ENCODE measurements at regions not wholly inside any gene's neighbourhood (a gene's known extent, or its start where the extent isn't known, plus 50 kb on each side); places are given as distances from the start of the nearest gene placed in this dataset.

GRCh38 chr15:87799428-87799827 is 457.1 kb downstream of the NTRK3 start:
- Histone ChIP-seq H3K4me2 (ENCODE audit: insufficient read depth, low read length) (no peak overlapping the region), H3K4me1 (ENCODE audit: insufficient read depth, low read length) (no peaks in the 10 kb centered on the region), H3K27me3 (ENCODE audit: insufficient read depth, low read length, poor library complexity) (no peaks in the 10 kb centered on the region), H3K36me3 (ENCODE audit: insufficient read depth, low read length) (no peaks in the 10 kb centered on the region), H4K20me1 (ENCODE audit: insufficient read depth, low read length) (no peaks in the 10 kb centered on the region), H3K9ac (ENCODE audit: low read depth, low read length) (no peak overlapping the region), H3K4me3 (ENCODE audit: low read depth in 1 of 2, low read length in 2 of 2) (no peak overlapping the region), H3K9me3 (ENCODE audit: insufficient read depth, low read length, severe bottlenecking) (no peaks in the 10 kb centered on the region), H3K27ac (ENCODE audit: low read length) (no peak overlapping the region), H2AFZ (ENCODE audit: low read depth, low read length) (no peak overlapping the region), H3K79me2 (ENCODE audit: insufficient read depth, low read length) (no peaks in the 10 kb centered on the region)
- ATAC-seq (ENCODE audit: insufficient read depth, low read depth) (no peak), DNase-seq (no peak)
- TF ChIP-seq EZH2 (IDR thresholded peaks at IDR 0.05; ENCODE audit: borderline replicate concordance, low read depth, low read length, severe bottlenecking): no peak

- no peaks in the 10 kb centered on the region for H4K20me1 ChIP-seq (ENCODE audit: insufficient read depth, low read length)
- no peaks in the 10 kb centered on the region for H3K79me2 ChIP-seq (ENCODE audit: insufficient read depth, low read length)
- no peak overlapping the region for H3K4me2 ChIP-seq (ENCODE audit: insufficient read depth, low read length)
- no peak overlapping the region for H3K4me3 ChIP-seq (ENCODE audit: low read depth in 1 of 2, low read length in 2 of 2)
- no peaks in the 10 kb centered on the region for H3K27me3 ChIP-seq (ENCODE audit: insufficient read depth, low read length, poor library complexity)
- ATAC-seq (ENCODE audit: insufficient read depth, low read depth) (no peak), DNase-seq (no peak)
- TF ChIP-seq, protein P1, sequence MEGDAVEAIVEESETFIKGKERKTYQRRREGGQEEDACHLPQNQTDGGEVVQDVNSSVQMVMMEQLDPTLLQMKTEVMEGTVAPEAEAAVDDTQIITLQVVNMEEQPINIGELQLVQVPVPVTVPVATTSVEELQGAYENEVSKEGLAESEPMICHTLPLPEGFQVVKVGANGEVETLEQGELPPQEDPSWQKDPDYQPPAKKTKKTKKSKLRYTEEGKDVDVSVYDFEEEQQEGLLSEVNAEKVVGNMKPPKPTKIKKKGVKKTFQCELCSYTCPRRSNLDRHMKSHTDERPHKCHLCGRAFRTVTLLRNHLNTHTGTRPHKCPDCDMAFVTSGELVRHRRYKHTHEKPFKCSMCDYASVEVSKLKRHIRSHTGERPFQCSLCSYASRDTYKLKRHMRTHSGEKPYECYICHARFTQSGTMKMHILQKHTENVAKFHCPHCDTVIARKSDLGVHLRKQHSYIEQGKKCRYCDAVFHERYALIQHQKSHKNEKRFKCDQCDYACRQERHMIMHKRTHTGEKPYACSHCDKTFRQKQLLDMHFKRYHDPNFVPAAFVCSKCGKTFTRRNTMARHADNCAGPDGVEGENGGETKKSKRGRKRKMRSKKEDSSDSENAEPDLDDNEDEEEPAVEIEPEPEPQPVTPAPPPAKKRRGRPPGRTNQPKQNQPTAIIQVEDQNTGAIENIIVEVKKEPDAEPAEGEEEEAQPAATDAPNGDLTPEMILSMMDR (IDR thresholded peaks at IDR 0.05; ENCODE audit: borderline replicate concordance, extremely low read depth, low read length, poor library complexity, severe bottlenecking): no peak
- no peak for TF ChIP-seq EZH2 (IDR thresholded peaks at IDR 0.05; ENCODE audit: borderline replicate concordance, low read depth, low read length, severe bottlenecking)
- no peak overlapping the region for H3K27ac ChIP-seq (ENCODE audit: low read length)
- no peaks in the 10 kb centered on the region for H3K36me3 ChIP-seq (ENCODE audit: insufficient read depth, low read length)
- H3K4me1 ChIP-seq (ENCODE audit: insufficient read depth, low read length): no peaks in the 10 kb centered on the region
- H2AFZ ChIP-seq (ENCODE audit: low read depth, low read length): no peak overlapping the region
- no peak overlapping the region for H3K9ac ChIP-seq (ENCODE audit: low read depth, low read length)
- no peaks in the 10 kb centered on the region for H3K9me3 ChIP-seq (ENCODE audit: insufficient read depth, low read length, severe bottlenecking)
Measured at GRCh38 chr15:87793725-87794124, 462.8 kb downstream of the NTRK3 start.

DNA sequence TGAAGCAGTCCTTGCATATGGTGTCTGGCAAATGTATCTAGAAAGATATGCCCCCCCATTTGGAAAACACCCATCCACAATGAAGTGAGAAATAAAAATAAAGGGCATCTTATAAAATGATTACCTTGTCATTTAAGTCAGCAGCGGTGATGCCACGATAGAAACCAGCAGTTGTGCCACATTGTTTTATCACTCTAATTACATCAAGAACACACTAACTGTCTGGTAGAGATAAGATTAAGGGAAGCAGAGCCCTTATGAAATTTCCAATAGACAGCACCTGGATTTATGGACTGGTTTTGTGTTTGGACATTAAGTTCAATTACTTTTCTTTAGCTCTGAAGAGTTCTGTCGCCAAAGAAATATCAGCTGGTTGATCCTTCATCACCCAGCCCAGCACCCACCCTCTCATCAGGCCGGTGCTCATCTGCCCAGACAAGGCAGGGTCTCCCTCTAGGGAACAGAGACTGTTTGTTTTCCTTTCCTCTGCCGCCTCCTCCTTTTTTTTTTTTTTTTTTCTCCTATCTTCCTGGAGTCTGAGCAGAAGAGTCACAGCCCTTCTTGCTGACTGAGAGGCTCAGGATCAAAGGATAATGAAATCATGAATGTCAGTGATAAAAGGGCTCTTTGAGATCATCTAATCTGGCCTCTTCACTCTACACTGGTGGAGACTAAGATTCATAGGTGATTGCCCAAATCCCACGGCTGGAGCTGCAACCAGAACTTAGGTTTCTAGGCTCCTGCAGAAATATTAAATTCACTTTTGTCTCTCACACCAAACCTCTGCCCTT is 464.1 kb downstream of the NTRK3 start:
- Histone ChIP-seq H4K20me1 (ENCODE audit: insufficient read depth, low read length) (no peaks in the 10 kb centered on the region), H2AFZ (ENCODE audit: low read depth, low read length) (no peak overlapping the region), H3K4me3 (ENCODE audit: low read depth in 1 of 2, low read length in 2 of 2) (no peak overlapping the region), H3K79me2 (ENCODE audit: insufficient read depth, low read length) (no peaks in the 10 kb centered on the region), H3K36me3 (ENCODE audit: insufficient read depth, low read length) (no peaks in the 10 kb centered on the region), H3K9me3 (ENCODE audit: insufficient read depth, low read length, severe bottlenecking) (no peaks in the 10 kb centered on the region), H3K27me3 (ENCODE audit: insufficient read depth, low read length, poor library complexity) (no peaks in the 10 kb centered on the region), H3K27ac (ENCODE audit: low read length) (no peak overlapping the region), H3K9ac (ENCODE audit: low read depth, low read length) (no peak overlapping the region), H3K4me1 (ENCODE audit: insufficient read depth, low read length) (no peaks in the 10 kb centered on the region), H3K4me2 (ENCODE audit: insufficient read depth, low read length) (no peak overlapping the region)
- DNase-seq (no peak), ATAC-seq (ENCODE audit: insufficient read depth, low read depth) (no peak)
- TF ChIP-seq, protein P1 (IDR thresholded peaks at IDR 0.05; ENCODE audit: borderline replicate concordance, extremely low read depth, low read length, poor library complexity, severe bottlenecking): no peak
- no peak for TF ChIP-seq EZH2 (IDR thresholded peaks at IDR 0.05; ENCODE audit: borderline replicate concordance, low read depth, low read length, severe bottlenecking)

GRCh38 chr15:87781959-87782625 is 474.4 kb downstream of the NTRK3 start:
- no peaks in the 10 kb centered on the region for H3K36me3 ChIP-seq (ENCODE audit: insufficient read depth, low read length)
- H3K27ac ChIP-seq (ENCODE audit: low read length): no peak overlapping the region
- H3K4me3 ChIP-seq (ENCODE audit: low read depth in 1 of 2, low read length in 2 of 2): no peak overlapping the region
- ATAC-seq (ENCODE audit: insufficient read depth, low read depth) (no peak), DNase-seq (no peak)
- no peaks in the 10 kb centered on the region for H3K4me1 ChIP-seq (ENCODE audit: insufficient read depth, low read length)
- H3K79me2 ChIP-seq (ENCODE audit: insufficient read depth, low read length): no peaks in the 10 kb centered on the region
- no peak overlapping the region for H3K4me2 ChIP-seq (ENCODE audit: insufficient read depth, low read length)
- H3K9me3 ChIP-seq (ENCODE audit: insufficient read depth, low read length, severe bottlenecking): no peaks in the 10 kb centered on the region
- no peak overlapping the region for H3K9ac ChIP-seq (ENCODE audit: low read depth, low read length)
- H4K20me1 ChIP-seq (ENCODE audit: insufficient read depth, low read length): no peaks in the 10 kb centered on the region
- TF ChIP-seq, protein P1 (IDR thresholded peaks at IDR 0.05; ENCODE audit: borderline replicate concordance, extremely low read depth, low read length, poor library complexity, severe bottlenecking): no peak
- no peak for TF ChIP-seq EZH2 (IDR thresholded peaks at IDR 0.05; ENCODE audit: borderline replicate concordance, low read depth, low read length, severe bottlenecking)
- no peak overlapping the region for H2AFZ ChIP-seq (ENCODE audit: low read depth, low read length)
- H3K27me3 ChIP-seq (ENCODE audit: insufficient read depth, low read length, poor library complexity): no peaks in the 10 kb centered on the region
